ENCODE measurements at regions not wholly inside any gene's neighbourhood (a gene's known extent, or its start where the extent isn't known, plus 50 kb on each side); places are given as distances from the start of the nearest gene placed in this dataset.

GRCh38 chr4:130698251-130698650 is 1602.3 kb downstream of the C4orf33 start:
- H3K4me3 ChIP-seq (ENCODE audit: low read depth, low read length) = no peak overlapping the region
- DNase-seq (ENCODE audit: low read depth) = no peak
- TF ChIP-seq CTCF (conservative IDR thresholded peaks at IDR 0.05; ENCODE audit: low read depth, low read length) = no peak

- TF ChIP-seq CTCF (conservative IDR thresholded peaks at IDR 0.05; ENCODE audit: low read depth, low read length) = no peak
- no peak for DNase-seq (ENCODE audit: low read depth)
- H3K4me3 ChIP-seq (ENCODE audit: low read depth, low read length) = no peak overlapping the region
These were observed 1603.1 kb downstream of the C4orf33 start for GRCh38 chr4:130699004-130699403.

GRCh38 chr4:130703211-130703935 is 1607.4 kb downstream of the C4orf33 start:
- TF ChIP-seq CTCF (conservative IDR thresholded peaks at IDR 0.05; ENCODE audit: low read depth, low read length) = no peak
- no peak overlapping the region for H3K4me3 ChIP-seq (ENCODE audit: low read depth, low read length)
- DNase-seq (ENCODE audit: low read depth) = no peak

GRCh38 chr4:130705023-130705422 is 1609.1 kb downstream of the C4orf33 start:
- H3K4me3 ChIP-seq (ENCODE audit: low read depth, low read length) = no peak overlapping the region
- TF ChIP-seq CTCF (conservative IDR thresholded peaks at IDR 0.05; ENCODE audit: low read depth, low read length) = no peak
- no peak for DNase-seq (ENCODE audit: low read depth)

- TF ChIP-seq CTCF (conservative IDR thresholded peaks at IDR 0.05; ENCODE audit: low read depth, low read length) = no peak
- H3K4me3 ChIP-seq (ENCODE audit: low read depth, low read length) = no peak overlapping the region
- peak; percentile 11 for DNase-seq (ENCODE audit: low read depth)
These were observed 1616.1 kb downstream of the C4orf33 start for GRCh38 chr4:130712038-130712437.

- TF ChIP-seq CTCF (conservative IDR thresholded peaks at IDR 0.05; ENCODE audit: low read depth, low read length) = no peak
- no peak for DNase-seq (ENCODE audit: low read depth)
- no peak overlapping the region for H3K4me3 ChIP-seq (ENCODE audit: low read depth, low read length)
These were observed 1618.1 kb downstream of the C4orf33 start for GRCh38 chr4:130714006-130714405.

GRCh38 chr4:130722361-130722760 is 1626.4 kb downstream of the C4orf33 start:
- no peak for TF ChIP-seq CTCF (conservative IDR thresholded peaks at IDR 0.05; ENCODE audit: low read depth, low read length)

More at GRCh38 chr4:130722361-130722760, 1626.4 kb downstream of the C4orf33 start:
- DNase-seq (ENCODE audit: low read depth) = no peak
- no peak overlapping the region for H3K4me3 ChIP-seq (ENCODE audit: low read depth, low read length)

Measured in choroid plexus epithelial cell (primary cell).